ENCODE measurements at regions not wholly inside any gene's neighbourhood (a gene's known extent, or its start where the extent isn't known, plus 50 kb on each side); places are given as distances from the start of the nearest gene placed in this dataset.

- TF ChIP-seq, protein P1, sequence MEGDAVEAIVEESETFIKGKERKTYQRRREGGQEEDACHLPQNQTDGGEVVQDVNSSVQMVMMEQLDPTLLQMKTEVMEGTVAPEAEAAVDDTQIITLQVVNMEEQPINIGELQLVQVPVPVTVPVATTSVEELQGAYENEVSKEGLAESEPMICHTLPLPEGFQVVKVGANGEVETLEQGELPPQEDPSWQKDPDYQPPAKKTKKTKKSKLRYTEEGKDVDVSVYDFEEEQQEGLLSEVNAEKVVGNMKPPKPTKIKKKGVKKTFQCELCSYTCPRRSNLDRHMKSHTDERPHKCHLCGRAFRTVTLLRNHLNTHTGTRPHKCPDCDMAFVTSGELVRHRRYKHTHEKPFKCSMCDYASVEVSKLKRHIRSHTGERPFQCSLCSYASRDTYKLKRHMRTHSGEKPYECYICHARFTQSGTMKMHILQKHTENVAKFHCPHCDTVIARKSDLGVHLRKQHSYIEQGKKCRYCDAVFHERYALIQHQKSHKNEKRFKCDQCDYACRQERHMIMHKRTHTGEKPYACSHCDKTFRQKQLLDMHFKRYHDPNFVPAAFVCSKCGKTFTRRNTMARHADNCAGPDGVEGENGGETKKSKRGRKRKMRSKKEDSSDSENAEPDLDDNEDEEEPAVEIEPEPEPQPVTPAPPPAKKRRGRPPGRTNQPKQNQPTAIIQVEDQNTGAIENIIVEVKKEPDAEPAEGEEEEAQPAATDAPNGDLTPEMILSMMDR (IDR thresholded peaks at IDR 0.05; ENCODE audit: extremely low read depth in 1 of 2, insufficient read depth in 1 of 2, low read depth in 1 of 2, low read length in 2 of 2): no peak
- no peak for TF ChIP-seq POLR2A (IDR thresholded peaks at IDR 0.05; ENCODE audit: low read depth, low read length)
- TF ChIP-seq EZH2 (IDR thresholded peaks at IDR 0.05; ENCODE audit: borderline replicate concordance, low read depth, low read length, severe bottlenecking): no peak
- no peak for TF ChIP-seq JUN (IDR thresholded peaks at IDR 0.05; ENCODE audit: borderline replicate concordance, insufficient read depth, insufficient read length, low read depth)
- TF ChIP-seq, protein P2, sequence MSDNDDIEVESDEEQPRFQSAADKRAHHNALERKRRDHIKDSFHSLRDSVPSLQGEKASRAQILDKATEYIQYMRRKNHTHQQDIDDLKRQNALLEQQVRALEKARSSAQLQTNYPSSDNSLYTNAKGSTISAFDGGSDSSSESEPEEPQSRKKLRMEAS (IDR thresholded peaks at IDR 0.05; ENCODE audit: insufficient read depth, insufficient read length): no peak
Measured at GRCh38 chrX:2626750-2627149, 64.3 kb upstream of the CD99 start.

All from endothelial cell of umbilical vein (primary cell).